GM18867 (cell line): ENCODE measurements at regions not wholly inside any gene's neighbourhood (a gene's known extent, or its start where the extent isn't known, plus 50 kb on each side); places are given as distances from the start of the nearest gene placed in this dataset.

Experiments
- ATAC-seq: cut with Tn5 transposase; IDR thresholded peaks from one replicate; pipeline ENCODE4 v1.9.1; 2021; ENCODE audit warnings: mild to moderate bottlenecking, moderate library complexity; ENCODE audit not compliant: unreplicated experiment

DNA sequence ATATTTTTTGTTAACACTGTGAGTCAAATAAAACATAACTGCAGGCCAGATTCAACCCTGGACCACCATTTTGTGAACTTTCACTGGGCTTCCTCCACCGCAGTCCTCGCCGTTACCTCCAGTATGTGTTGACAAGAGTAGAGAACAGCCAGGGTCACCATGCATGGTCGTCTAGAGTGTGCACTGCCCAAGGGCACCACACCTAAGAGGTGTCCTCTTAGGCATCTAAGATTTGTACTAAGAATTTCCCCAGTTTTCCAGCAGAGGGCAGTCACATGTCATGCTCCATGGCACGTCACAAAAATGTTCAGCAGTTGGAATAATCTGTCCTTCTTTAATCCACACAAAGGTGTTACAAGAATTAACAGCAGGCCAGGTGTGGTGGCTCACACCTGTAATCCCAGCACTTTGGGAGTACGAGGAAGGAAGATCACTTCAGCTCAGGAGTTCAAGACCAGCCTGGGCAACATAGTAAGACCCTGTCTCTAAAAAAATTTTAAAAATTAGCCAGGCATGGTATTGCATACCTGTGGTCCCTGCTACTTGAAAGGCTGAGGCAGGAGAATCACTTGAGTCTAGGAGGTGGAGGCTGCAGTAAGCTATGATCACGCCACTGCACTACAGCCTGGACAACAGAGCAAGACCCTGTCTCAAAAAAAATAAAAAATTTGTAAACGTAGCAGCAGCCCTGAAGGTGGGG lies 71.2 kb upstream of the FOXK1 start:
- ATAC-seq, result peak; percentile 78

GRCh38 chr7:4612237-4612636 lies 69.9 kb upstream of the FOXK1 start:
- ATAC-seq, result no peak

DNA sequence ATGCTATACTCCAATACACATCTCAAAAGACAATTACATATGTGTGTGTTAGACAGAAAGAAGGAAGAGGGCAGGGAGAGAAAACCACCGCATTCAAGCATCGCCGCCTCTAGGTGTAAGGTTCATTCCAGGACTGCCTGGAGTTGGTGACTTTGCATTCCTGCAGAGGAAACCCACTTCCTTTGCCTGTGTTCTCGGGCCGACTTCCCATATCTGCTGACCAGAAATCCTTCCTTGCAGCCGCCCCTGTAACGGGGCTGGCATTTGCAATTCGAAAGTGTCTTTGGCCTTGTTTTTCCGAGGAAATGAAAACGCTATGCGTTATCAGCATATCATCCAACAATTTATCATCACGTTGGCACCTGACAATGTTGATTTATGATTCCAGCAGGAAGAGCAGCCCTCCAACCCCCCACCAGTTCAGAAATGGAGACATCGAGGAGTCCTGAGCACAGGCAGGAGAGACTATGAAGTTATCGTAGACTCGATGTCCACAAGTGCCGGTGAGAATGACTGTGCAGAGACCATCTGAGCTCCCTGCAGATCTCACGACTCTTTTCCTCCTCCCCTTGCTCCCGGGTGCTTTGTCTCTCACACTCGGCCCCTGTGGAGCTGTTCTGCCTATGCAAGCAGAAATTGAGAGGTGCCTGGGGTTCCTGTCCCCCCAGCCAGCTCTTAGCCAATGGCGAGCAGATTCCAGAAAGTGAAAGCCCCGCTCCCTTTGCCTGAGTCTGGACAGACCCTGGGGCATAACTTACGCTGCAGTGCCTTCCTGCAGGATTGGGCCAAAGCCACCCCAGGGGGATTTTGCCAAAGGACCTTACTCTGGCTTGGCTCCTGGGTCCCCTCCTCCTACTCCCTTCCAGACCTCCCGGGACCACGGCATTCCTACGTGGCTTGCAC lies 68.9 kb upstream of the FOXK1 start:
- no peak for ATAC-seq

- no peak for ATAC-seq
These were observed 68.1 kb upstream of the FOXK1 start for GRCh38 chr7:4613846-4614548.

DNA sequence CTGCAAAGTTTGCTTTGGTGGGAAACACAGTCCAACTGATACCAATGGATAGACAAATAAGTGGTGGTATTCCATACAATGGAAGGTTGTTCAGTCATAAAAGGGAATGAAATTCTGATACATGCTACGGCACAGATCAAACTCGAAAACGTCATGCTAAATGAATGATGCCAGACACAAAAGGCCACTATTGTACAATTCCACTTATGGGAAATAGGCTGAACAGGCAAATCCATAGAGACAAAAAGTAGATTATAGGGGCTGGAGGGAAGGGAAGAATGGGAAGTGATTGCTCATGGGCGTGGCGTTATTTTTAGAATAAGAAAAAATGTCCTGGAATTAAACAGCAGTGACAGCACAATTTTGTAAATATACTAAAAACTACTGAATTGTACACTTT lies 66.0 kb upstream of the FOXK1 start:
- ATAC-seq, result no peak

GRCh38 chr7:4621396-4621795 lies 60.7 kb upstream of the FOXK1 start:
- ATAC-seq, result no peak

DNA sequence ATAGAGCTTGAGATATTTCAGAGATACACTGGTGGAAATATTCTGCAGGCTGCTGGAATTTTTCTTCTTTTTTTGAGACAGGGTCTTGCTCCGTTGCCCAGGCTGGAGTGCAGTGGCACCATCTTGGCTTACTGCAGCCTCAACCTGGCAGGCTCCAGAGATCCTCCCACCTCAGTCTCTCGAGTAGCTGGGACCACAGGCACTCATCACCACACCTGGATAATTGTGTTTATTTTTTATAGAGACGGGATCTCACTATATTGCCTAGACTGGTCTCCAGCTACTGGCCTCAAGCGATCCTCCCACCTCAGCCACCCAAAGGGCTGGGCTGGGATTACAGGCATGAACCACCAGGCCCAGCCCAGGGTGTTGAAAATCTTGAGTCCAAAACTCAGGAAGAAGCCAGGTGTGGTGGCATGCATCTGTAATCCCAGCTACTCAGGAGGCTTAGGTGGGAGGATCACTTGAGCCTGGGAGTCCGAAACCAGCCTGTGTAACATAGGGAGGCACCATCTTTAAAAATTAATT lies 55.7 kb upstream of the FOXK1 start:
- ATAC-seq, result no peak

- no peak for ATAC-seq
These were observed 52.7 kb upstream of the FOXK1 start for GRCh38 chr7:4629287-4629895.

- no peak for ATAC-seq
These were observed 50.5 kb upstream of the FOXK1 start for GRCh38 chr7:4631380-4632179.
